Activated CD8-positive, alpha-beta memory T cell treated with anti-CD3 and anti-CD28 coated beads for 1 hour (primary cell): ENCODE measurements at regions not wholly inside any gene's neighbourhood (a gene's known extent, or its start where the extent isn't known, plus 50 kb on each side); places are given as distances from the start of the nearest gene placed in this dataset.

ENCODE experiments used
- DNase-seq, 2 donors: peaks; one replicate each; pipeline ENCODE4 v3.0.0-alpha.2; 2020; ENCODE audit warnings: low read depth in 1 of 2; ENCODE audit errors: extremely low read depth in 1 of 2

DNA sequence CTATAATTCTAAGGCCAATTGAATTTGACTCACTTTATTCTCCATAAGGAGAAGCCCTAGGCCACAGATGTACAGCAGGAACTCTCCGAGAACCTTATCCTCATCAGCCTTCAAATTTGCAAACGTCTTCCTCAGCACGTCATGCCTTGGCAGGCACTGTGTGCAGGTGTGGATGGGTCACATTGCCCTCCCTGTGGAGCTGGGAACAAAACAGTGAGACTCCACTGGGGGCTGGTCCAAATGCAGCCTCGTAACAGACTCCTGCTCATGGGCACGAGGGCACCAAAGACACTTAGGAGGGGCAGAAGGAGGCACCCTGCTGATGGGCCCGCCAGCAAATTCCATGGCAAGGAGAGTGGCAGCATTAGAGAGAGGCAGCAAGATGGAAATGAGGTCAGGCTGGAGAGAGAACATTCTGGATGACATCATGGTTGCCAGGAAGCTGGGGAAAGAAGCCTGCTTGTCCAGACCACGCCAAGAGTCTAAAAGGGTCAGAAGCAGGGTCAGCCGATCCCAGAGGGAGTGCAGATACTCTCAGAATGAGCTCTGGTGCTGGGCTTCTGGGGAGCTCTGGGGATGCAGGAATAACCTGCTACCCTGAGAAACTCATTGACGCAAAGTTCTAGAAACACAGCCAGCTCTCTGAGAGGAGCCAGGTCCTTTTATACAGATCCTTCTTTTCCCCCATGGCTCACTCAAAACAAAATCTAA, 242.2 kb downstream of the B3GLCT start:
- no peak for DNase-seq

DNA sequence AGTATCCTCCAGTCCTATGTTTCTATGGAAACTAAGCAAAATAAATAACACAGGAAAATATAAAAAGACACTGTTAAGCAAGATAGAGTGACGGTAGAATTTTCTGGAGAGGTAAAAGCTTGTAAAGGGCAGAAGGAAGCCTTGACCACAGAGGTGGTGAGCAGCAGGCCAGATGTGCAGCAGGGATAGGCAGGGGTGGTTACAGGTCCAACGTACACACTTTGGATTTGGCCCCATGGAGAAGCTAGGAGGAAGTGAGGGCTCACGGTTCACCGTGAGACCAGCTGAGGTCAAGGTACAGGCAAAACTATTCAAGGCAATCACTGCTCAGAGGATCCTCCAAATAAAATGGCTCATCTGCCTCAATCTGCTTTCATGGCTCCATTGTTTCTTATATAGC, 242.8 kb downstream of the B3GLCT start:
- DNase-seq = no peak

DNA sequence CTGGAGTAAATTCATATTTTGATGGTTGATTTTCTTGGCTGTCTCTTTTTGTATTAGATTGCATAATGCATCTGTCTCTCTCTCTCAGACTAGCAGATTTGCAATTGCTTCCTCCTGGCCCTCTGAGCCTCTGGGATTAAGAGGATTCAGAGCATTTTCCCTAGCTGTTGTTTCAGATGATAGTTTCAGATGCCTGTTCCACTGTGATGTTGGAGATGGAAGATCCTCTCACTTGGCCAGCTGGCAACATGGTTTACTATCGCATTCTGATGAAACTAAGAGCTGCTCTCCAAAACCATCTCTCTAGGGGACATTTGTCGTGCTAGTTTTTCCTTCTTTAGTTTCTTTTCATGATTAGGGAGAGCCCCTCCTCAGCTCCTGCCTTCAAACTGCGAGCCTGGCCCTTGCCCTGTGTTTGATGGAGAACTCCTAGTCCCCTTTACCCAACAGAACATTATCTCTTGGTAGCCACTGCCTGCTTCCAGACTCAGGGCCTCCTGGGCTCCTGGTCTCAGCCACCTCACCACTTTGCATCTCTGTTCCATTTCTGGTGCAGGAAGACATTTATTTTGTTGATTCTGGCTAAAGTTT, 244.6 kb downstream of the B3GLCT start:
- DNase-seq = no peak

DNA sequence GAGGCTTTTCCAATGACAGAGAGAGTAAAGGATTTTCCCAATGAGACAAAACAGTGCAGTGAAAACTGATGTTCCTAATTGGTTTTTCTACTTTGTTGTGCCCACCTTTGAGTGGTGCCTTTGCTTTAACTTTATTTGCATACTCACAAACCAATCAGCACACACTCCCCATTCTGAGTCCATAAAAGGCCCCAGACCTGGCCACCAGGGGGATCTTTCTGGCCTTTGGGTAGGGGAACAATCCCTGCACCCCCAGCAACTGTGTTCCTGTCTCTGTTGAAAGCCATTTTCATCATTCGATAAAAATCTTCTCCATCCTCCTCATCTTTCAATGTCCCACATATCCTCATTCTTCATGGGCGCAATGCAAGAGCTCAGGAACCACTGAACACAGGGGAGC, 252.8 kb downstream of the B3GLCT start:
- DNase-seq = no peak

DNA sequence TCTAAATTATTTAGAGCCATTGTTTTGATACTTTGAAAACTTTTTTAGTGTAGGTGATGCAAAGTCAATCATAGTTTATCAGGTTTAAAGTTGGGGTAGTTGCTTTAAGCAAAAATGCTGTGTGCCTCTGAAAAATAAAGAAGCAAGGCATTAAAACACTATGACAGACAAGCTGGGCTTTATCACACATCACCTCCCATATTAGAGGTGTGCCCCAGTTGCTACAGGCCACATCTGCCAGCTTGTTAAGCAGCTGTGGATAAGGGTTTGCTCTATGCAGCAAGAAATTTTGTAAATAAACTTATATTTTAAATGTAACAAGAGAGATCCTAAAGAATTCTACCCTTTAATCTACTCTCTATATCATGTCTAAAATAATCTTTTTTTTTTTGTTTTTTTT, 255.8 kb downstream of the B3GLCT start:
- no peak for DNase-seq

DNA sequence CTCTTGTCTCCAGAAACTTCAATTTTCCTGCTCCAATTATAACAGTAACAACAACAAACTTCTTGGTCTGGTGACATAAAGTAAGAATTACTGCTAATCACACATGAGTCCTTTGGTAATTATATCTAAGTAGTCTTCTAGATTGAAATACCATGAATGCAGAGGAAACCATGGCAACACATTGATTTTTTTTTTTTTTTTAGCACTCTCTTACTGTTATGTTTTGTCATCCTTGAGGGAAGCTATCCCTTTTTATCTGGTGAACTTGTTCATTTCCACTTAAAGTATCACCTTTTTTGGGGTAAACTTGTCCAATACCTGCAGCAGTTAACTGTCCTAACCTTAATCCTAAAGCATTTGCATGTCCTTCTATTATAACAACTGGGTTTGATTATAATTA, 256.3 kb downstream of the B3GLCT start:
- DNase-seq = no peak

DNA sequence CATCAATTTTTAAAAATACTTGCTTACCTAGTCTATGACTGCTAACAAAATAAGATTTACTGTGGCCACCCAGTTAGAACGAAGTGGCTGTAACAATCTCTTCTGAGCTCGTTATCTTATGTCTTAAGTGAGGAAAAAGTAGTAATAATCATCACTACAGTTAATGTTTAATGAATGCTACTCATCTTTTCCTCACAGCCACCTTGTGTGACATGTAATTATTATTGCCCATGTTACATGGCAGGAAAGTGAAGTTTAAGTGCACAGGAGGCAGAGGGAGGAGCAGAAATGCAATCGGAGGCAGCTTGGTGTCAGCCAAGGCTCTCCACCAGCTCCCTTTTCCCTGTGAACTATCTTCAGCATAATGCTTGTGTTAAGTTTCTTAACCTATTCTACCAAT, 260.3 kb downstream of the B3GLCT start:
- DNase-seq = no peak

DNA sequence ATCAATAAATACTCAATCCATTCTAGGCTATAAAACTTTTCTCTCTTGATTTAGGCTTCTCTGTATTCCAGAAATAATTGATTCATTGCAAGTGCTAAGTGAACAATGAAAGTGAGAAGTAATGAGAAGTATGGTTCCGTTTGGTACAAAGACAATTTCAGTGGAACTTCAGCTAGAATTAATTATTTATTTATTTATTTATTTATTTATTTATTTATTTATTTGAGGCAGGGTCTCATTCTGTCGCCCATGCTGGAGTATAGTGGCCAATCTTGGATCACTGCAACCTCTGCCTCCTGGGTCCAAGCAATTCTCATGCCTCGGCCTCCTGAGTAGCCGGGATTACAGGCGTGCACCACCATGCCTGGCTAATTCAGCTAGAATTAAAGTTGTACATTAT, 262.1 kb downstream of the B3GLCT start:
- DNase-seq = no peak

DNA sequence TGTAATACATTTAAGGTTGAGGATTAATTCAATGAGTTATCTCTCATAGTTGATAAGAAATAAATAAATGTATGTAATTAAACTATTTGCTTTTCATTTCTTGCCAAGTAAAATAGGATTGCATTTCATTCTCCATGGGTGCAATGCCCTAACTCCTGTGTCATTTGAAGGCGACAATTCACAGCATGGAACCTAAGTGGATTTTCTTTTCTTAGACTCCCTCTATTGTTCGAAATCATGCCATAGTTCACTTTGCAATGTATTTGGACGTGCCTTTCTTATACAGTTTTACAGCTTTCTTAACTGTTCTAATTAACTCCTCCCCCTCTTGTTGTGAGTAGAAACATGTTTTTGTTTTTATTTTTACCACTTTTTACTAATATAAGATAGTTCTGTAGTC, 263.0 kb downstream of the B3GLCT start:
- no peak for DNase-seq

DNA sequence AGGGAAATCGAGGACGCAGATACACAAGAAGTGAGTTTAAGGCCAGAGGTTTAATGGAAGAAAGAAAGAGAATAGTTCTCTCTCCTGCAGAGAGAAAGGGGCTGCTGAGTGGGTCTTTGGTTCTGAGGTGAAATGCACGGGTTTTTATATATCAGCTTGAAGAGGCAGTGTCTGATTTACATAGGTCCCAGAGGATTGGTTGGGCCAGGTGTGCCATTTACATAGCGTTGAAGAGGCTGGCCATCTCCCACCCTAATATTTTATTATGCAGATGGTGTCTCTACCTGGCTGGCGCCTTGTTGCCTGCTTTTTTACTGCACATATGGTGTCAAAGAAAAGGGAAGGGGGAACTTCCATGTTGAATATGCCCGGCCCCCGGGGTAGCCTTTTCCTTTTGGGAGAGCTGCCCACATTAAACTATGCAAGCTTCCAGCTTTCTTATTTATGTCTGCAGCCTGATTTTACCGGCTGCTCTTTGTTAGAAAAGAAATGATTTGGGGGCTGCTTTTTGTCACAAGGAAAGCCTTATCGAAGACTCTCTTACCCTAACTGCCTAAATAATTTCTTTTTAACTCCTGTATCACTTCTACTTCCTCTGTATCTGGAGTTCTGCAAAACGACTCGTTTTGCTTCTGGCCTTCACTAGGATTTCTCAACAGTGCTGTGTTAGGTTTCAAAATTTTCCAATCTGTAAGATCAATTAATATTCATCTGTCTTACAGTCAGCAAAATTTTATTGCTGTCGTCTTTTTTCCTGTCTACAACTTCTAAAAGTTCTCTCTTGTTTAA, 268.5 kb downstream of the B3GLCT start:
- DNase-seq = no peak

DNA sequence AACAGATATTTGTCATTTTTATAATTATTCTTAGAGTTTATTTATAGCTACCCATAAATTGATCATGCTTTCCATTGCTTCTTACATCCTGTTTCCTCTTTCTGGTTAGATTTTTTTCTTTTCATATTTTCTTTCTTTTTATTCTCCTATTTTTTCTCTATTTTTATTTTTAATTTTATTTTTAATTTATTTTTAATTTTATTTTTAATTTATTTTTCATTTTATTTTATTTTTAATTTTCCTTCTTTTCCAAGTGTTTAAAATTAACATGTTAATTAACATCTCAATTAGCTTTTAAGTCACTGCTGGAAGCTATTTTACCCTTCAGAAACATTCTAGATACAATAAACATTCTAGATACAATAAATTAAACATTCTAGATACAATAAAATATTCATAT, 269.6 kb downstream of the B3GLCT start:
- DNase-seq = no peak

DNA sequence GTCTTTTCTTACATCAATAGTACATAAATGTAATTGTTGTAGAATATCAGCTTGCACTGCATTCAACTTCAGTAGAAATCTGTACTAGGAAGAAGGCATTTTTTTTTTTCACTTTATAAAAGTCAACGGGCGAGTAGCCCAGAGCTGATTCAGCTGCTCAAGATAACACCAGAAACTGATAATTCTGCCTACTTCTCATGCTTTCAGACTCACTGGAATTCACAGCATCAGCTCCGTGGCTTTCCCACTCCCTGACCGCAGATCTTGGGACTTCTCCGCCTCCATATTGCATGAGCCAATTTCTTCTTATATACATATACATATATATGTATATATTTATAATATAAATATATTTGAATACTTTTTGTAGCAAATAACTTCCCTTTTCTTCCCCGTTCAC, 263.1 kb upstream of the RXFP2 start:
- DNase-seq = no peak

DNA sequence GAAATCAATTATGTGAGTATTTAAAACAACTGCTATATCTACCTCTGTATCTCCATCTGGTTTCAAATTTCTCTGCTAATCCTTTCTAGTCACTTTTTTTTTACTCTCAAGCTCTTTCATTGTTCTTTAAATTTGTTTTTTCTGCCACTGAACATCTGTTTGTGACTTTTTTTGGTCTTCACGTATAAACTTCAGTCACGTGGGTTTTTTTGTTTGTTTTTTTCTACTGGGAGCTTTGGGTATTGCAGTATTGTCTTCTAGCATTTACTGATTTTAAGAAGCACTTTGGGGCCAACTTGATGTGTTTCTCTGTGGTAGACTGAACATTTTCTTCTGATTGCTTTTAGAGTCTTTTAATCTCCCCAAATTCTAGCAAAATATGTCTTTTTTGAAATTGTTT, 262.6 kb upstream of the RXFP2 start:
- no peak for DNase-seq

DNA sequence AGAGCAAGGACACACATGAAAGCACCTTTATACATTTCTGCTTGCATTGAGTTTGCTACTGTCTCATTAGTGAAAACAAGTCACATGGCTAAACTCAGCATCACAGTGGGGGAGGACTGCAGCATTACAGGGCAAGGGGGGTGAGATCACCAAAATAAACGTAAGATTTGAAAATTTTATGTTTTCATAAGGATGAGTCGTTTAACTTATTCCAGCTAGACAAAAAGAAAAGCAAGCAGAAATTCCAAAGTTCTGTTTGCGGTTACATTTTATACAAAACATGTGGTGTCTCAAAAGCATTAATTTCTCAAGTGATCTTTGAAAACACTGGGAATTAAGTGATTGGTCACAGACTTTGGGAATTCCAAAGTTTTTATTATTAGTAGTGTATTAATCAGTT, 261.4 kb upstream of the RXFP2 start:
- DNase-seq = no peak

DNA sequence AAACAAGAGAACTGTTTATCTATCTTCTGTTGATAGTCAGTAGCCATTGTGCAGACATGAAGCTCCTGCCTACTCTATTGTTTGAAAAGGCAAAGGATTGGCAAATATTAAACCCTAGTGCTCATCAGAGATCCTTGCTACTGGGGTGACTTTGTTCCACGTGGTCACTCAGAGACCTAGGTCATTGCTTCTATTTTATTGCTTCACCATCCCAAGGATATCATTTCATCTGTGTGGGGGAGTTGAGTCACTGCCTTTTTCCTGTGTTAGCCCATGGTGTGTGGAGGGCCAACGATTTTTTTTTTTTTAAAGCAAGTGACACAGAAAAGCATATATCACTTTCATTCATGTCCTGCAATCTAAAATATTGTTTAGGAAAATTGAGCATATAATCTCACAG, 254.1 kb upstream of the RXFP2 start:
- DNase-seq = no peak

DNA sequence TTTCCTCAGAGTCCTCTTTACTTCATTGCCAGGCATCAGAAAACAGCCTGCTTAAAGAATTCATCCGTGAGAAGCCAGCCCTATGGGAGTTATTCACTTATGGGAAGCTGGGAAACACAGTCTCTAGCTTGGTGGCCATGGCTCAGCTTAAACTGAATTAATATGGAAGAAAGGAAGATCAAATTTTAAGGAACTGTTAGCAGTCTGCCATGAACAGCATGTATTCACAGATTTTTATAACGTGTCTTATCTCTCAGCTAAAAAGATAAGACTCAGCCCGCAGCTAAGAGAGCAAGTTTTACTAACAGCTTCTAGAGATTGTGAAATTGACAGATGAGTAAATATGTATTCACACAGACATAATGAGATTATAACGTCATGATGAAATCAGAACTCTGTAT, 253.7 kb upstream of the RXFP2 start:
- DNase-seq = no peak

DNA sequence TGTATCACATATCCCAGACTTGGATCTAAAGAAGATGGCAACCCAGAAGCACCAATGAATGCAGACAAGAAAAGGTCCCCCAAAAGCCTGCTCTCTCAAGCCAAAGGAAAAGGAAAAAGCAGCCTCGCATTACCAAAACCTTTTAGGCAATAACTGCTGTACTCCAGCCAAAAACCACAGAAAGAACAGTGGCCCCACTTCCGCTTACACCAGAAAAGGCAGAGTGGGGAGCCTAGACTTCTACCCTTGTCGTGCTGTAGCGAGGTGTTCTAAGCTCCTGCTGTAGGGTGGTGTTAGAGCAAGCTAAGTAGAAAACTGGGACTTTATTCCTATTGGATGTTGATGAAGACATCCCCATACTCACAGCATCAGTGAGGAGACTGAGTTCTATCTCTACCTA, 244.0 kb upstream of the RXFP2 start:
- no peak for DNase-seq

DNA sequence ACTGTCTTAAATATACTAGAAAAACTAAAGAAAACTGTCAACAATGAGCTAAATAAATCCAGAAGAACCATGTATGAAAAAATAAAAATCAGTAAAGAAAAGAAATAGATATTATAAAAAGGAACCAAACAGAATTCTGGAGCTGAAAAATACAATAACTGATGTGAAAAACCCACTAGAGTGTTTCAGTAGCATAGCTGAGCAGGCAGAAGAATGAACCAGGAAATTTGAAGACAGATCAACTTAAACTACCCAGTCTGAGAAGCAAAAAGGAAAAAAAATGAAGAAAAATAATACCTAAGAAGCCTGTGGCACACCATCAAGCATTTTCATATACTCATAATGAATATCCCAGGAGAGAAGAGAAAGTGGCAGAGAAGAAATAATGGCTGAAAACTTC, 240.1 kb upstream of the RXFP2 start:
- no peak for DNase-seq

DNA sequence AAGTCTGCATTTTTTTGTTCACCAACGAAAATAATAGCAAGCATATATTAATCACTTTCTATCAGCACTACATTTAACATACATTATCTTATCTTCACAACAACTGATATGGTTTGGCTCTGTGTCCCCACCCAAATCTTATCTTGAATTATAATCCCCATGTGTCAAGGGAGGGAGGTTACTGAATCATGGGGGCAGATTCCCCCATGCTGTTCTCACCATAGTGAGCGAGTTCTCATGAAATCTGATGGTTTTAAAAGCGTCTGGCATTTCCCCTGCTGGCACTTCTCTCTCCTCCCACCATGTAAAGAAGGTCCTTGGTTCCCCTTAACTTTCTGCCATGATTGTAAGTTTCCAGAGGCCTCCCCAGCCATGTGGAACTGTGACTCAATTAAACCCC, 235.7 kb upstream of the RXFP2 start:
- DNase-seq = no peak

DNA sequence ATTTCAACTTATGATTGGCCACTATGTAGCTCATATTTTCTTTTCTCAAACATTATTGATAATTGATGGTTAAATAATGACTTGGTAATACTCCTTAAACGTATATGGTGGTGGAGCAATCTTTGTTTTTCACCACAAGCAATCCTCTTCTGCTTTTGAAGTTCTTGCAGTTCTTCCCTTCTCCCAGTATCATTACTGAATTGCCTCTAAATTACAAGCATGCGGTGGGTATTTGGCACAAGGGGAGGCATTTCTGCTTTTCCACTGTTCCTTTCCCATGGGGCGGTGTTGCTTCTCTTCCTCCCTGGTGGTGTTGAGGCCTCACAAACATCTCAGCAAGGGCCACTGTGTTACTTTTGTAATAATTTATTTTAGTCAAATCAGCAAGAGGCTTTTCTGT, 234.4 kb upstream of the RXFP2 start:
- DNase-seq = no peak

DNA sequence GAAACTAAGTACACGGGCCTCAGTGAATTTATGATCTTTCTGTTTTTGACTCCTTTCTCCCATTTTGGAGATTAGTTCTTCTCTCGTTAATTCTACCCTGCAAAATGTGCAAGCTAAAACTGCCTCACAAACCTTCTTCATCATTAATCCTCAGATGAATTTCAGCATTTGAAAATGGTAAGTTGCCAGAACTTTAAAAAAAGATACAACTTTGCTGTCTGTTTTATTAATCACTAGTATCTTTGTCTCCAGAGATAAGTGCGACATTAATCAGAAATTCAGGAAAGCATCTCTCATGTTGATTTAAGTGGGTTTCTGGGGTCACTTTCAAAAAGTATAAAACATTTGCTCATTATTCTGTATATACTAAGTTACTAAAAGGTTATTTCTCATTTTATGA, 227.0 kb upstream of the RXFP2 start:
- DNase-seq = no peak

DNA sequence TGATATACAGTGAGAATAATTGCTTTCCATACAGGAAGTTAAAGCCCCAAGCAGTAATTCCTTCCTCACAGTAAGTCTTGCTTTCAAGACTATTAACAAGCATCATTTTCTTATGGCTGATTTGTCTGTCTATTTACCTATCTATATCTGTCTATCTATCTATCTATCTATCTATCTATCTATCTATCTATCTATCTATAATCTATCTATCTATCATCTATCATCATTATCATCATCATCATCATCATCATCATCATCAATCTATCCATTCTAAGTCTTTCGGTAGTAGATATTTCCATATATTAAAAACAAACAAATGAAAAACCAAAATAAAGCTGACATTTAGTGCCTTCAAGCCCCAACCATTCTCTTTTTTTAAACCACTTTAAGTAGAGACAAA, 224.4 kb upstream of the RXFP2 start:
- DNase-seq = no peak
